HG03565 (cell line): ENCODE measurements at regions not wholly inside any gene's neighbourhood (a gene's known extent, or its start where the extent isn't known, plus 50 kb on each side); places are given as distances from the start of the nearest gene placed in this dataset.
A peak's percentile ranks its signal among the peaks of the same experiment; 100 is the strongest.
"Not testable (repeated sequence)": the region's sequence is repeated elsewhere in the genome, so short reads cannot be mapped to it uniquely, and the experiment has no call there.

Source experiments
- ATAC-seq: cut with Tn5 transposase; IDR thresholded peaks from one replicate; pipeline ENCODE4 v1.9.1; 2021; ENCODE audit warnings: mild to moderate bottlenecking, moderate library complexity; ENCODE audit not compliant: unreplicated experiment

DNA sequence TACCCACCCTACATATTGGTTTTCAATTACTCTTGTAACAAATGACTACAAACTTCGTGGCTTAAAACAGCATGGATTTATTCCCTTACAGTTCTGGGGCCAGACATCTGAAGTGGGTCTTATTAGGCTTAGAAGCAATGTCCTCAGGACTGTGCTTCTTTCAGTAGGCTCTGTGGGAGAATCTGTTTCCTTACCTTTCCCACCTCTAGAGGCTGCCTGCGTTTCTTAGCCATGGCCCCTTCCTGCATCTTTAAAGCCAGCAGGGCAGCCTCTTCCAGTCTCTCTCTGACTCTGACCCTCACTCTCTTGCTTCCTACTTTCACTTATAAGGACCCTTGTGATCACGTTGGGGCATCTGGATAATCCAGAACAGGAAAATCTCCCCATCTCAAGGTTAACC, 252.5 kb upstream of the PGRMC2 start:
- no peak for ATAC-seq

DNA sequence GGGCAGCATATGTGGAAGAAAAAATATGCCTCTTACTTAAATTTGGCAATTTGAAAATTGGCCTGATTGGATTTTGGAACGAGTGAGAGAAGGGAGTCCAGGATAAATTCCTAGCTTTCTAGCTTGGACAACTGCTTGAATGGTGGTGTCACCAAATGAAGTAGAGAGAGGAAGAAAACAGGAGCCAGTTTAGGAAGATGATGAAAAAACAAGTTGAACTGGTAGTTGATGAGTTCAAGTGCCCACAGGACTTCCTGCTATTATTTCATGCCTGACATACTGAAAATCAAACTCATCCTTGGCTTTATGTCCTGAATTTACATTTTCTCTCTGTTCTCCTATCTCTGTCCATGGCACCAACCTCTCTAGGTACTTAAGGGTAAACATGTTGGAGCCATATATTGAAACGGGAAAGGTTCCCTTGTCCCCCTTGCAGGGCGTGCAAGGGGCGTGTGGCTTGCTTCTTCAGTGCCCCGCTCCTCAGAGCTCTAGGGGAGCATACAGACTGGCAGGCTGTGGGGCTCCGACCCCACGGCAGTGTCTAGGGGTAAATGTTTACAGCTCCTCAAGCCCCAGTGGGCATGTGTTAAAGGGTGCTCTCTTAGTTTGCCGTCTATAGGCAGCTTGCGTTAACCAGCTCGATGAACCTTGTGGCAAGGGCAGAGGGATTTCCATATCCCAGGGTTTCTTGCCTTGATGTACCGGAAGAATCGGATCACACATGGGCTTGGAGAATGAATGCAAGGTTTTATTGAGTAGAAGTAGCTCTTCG, 250.7 kb upstream of the PGRMC2 start:
- no peak for ATAC-seq

DNA sequence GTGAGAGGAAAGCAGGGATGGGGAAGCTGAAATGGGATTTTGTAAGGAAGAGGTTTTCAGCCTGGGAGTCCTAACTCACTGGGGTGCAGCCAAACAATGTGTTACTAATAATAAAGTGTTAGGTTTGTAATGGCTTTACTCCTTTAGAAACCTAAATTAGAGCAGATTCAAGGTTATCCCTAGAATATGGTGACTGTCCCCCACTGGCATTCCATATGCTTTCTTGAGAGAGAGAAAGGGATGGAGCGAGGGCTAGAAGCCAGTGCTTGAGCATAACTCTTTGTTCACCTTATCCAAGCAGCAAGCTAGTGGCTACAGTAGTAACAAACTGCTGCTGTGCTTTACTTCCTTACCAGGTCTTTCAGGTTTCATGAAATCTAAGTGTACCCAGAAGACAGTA, 249.1 kb upstream of the PGRMC2 start:
- ATAC-seq, result no peak

DNA sequence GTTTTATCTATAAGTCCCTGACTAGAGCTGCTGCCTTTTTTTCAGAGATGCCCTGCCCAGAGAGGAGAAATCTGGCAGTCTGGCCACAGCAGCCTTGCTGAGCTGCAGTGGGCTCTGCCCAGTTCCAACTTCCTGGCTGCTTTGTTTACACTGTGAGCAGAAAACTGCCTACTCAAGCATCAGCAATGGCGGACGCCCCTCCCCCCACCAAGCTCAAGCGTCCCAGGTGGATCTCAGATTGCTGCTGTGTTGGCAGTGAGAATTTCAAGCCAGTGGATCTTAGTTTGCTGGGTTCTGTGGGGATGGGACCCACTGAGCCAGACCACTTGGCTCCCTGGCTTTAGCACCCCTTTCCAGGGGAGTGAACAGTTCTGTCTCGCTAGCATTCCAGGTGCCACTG, 247.9 kb upstream of the PGRMC2 start:
- not testable (repeated sequence) for ATAC-seq

DNA sequence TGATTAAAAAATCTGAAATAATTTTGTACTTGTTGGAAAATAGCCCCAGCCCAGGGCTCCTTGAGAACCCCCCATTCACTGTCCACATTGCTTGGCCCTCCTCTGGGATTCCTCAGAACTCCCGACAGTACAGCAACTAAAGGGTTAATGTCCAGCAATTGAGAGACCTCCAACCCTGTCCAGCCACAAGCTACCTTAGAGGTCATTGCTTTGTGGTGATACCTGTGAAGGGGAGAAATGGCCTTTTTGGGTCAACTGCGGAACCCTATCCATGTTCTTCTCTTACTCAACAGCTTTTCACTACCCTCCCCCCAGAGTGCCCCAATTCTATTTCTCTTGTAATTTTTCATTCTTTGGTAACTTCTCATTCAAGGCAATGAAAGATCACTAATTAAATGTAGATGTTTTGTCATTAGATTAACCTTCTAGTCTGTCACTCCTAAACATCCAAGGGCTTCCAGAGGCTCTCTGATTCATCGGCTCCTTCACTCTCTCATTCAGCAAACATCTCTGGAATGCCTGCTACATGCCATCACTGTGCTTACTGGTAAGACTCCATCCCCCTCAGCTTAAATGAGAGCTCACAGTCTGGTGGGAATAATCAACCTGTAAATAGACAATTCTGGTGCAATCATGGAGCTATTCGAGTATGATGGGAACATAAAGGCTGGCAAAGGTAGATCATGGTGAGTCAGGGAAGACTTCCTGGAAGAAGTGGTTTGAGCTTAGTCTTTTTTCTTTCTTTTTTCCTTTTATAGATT, 241.4 kb upstream of the PGRMC2 start:
- ATAC-seq, result no peak

DNA sequence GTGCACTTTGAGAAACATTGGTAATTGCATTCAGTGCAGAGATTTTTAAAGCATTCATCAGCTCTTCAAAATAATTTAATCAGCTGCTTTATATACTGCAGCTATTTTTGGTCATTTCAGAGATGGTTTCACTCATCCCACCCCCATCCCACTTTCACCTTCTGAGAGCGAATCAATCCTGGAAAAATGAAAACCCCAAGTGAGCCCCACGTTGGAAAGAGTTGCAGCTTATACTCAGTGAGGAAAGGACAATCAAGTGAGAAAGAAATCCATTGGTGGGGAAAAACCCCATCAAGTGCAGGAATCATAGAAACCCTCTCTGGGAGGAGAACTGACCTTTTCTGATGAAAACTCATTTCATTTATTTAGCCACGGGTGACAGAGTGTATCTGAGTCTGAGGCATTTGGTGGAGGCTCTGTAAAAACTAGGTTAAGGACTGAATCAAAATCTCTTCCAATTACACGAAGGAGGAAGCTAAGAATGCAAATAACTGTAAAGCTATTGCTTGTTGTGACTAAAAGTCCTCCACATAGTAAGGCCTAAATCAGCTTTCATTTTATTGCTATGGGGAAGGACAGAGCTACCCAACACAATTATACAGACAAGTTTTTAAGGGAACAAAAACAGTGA, 240.4 kb upstream of the PGRMC2 start:
- ATAC-seq, result no peak

DNA sequence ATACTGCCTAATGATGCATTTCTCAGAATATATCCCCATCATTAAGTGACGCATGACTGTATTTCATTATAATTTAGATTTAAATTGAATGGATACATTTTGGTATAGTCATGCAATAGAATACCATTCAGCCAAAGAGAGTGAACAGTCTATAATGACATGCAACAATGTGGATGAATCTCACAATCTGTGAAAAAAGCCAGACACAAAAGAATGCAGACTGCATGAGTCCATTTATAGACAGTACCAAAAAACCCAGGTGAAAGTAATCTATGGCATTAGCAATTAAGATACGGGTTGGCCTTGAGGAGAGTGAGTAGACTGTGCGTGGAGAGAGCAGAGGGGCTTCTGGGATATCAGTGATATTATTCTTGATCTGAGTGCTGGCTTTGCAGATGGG, 239.7 kb upstream of the PGRMC2 start:
- no peak for ATAC-seq

DNA sequence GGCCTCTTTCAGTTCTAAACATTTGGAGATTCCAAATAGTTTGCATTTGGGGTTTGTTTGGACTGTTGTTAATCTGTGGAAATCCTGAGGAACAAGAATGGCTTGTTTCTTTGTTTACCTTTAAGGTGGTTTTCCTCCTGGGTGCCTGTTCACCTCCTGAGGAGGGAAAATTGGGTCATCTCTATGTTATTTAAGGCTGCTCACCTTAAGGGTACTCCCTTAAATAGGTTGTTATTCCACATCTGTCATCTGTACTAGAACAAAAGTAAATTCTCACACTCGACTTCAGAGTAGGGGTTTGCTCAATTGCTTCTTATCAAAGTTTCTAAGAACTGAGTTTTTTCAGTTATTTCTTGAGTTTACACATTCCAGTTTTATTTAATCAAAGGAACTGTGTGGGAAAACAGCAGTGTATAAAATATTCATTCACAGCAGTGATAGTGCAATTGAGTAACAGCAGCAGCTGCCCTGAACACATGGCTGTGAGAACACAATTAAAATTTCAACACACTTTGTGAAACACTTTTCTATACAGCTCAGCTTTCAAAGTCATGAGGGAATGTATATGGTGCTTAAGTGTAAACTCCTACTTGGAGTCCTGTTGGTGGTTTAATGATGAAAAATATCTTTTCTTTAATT, 238.5 kb upstream of the PGRMC2 start:
- ATAC-seq, result no peak

DNA sequence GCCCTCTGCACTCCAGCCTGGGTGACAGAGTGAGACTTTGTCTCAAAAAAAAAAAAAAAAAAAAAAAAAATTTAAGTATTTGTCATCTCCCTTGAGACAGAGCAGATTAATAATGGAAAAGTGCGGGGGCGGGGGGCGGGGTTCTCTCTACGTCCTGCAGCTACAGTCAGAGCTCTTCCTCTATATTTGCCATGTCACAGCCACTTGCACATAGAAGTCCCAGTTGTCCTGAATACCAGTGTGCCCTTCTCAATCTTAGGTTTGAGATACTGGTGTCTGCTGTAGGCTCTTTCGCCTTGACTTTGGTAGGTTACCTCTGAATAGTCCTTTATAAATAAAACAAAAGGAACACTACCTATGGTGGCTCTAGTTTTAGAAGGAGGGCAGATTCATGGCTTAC, 237.8 kb upstream of the PGRMC2 start:
- peak; percentile 48 for ATAC-seq

DNA sequence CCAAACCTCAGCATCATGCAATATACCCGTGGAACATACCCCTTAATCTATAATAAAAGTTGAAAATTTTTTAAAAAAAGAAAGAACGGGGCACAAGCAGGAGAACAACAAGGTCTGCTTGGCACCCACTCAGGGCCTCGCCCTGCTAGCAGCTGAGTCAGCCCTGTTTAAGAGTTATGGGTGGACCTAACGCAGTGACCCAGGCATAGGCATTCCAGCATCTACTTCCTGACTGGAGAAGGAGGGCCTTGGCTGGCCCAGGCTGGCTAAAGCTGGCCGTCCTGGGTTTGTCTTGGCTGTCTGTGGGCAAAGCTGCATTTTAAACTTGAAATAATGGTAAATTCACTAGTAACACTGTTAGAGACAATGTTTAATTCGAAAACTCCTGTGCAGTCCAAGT, 236.7 kb upstream of the PGRMC2 start:
- ATAC-seq, result no peak

DNA sequence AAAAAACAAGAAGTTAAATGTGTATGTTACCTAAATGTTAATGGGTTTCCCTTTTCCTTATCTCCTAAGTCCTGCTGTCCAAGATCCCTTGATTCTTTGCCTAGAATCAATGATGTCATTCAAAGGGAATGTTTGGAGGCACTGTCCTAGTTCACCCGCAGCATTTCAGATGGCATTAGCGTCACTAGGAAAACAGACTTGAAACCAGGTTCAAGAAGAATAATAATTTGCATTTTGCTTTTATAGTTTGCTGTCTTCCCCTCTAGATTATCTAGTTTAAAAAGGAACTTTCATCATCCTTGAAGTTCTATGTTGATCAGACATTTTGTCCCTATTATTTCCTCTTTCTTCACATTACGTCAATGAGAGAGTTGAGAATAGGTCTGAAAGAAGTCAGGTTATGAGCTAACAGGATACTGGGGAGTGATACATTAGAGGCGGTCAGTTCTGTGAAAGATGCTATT, 234.1 kb upstream of the PGRMC2 start:
- ATAC-seq, result no peak

DNA sequence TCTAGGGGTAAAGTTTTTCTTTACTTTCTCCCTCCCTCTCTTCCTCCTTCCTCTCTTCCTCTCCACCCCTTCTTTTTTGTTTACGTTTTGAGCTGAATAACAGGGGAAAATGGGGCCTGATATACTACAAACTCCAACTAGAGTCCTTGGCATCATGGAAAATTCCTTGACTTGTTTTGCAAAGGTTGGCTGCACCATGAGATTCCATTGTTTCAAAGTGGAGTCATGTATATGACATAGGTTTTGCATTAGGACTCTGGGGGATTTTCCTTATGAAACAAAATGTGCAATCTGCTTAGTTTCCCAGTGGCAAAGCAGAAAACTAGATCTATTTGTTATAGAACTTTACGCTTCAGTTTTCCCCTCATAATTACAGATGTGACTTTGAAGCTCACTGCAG, 233.5 kb upstream of the PGRMC2 start:
- no peak for ATAC-seq

DNA sequence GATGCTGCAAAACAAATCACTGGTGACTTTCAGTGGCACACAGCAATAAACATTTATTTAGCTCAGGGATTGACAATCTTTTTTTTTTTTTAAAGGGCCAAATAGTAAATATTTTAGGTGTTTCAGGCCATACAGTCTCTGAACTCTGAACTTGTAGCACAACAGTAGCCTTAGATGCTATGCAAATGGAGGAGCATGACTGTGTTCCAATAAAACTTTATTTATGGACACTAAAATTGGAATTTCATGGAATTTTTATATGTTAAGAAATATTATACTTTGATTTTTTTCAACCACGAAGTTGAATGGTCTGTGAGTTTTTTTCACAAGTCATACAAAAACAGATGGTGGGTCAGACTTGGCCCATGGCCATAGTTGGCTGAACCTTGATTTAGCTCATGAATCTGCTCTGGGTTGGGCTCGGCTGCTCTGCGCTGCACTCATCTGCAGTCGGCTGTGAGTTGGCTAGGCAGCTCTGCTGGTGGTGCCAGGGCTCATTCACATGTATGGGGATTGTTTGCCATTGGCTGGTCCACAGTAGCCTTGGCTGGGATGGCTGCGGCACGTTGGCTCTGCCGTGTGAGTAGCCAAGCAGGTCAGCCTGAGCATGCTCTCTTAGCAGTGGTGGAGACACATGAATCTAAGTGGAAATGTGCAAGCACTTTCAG, 231.7 kb upstream of the PGRMC2 start:
- ATAC-seq, result no peak

DNA sequence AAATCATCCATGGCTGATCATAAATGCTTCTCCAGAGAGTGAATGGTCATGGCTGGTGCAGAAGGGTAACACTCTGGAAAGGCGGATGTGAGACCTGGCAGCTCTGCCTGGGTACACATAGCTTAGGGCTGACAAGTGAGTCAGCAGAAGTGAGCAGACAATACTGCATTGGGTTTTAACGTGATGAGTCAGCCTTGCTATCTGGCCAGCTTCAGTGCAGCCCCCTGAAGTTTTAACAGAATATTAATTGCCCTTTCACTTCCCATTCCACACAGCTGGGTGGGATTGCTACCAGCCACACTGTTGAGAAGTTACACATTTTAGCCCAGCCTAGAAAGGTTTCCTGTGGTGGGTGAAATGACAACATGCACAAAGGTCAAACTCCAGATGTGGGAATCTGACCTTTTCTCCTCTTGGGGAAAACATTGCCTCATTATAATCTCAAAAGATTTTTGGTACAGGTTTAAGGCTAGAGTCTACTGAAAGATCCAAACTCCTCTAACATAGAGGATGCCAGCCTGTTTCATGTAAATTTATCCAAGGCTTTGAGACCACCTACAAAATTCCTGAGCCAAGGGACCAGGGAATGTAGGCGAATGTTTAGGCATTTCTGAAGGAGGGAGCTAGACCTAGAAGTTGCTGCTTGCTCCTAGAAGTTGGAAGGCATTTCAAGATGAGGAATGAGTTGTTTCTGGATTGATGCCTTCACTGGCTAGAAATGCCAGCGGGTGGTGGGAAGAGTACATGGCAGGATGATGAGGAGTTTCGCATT, 230.3 kb upstream of the PGRMC2 start:
- ATAC-seq, result peak; percentile 93

DNA sequence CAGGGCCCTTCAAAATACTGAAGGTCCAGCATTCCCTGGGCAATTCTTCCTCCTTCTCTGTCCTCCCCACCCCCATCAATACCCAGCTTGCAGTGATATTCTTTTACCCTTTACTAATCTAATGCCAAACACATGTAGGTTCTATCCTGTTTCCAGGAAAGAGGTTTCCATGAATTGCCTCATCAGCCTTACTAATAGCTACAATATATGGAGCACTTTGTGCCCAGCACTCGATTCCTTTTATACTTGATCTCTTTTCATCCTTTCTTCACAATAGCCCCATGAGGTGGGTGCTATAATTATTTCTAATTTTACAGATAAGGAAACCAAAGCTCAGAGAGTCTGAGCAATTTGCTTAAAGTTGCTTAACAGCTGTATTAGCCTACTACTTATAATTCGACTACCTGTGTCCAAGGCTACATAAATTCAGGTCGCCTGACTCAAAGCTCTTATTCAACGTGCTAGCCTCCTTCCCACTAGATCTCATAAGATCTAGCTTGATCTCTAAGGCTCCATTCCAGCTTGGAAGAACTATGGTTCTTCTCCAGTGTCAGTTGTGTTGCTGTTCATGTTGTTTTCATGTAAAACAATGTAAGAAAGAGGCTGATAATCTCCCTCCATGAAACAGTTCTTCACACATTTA, 229.6 kb upstream of the PGRMC2 start:
- no peak for ATAC-seq

DNA sequence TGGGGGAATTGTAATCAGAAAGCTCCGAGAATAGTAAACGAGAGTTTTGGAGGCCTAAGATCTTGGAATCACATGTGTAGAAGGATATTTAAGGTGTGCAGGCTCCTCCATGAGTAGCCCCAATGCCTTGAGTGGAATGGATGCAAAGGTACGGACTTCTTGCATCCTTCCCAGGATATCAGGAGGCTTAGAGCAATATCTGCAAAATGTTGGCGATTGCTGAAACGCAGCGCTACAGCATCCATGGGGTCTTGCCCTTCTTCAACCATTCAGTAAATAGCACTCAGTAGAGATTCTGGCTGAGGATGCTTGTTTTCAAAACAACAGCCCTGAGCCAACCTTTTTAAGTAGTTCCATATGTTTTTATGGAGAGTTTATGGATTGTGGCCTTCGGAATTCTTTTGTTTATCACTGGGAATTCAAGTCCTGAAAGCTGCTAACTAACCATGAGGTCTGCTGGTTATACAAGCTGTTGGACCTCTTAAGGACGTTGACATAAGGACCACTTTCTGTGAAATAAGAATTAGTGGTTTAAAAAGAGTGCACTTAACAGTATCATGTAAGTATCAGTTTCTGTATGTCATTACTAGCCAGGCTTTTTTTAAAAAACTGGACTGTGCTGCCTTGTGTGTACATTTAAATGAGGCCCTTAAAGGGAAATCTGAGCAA, 228.8 kb upstream of the PGRMC2 start:
- ATAC-seq, result peak; percentile 55

DNA sequence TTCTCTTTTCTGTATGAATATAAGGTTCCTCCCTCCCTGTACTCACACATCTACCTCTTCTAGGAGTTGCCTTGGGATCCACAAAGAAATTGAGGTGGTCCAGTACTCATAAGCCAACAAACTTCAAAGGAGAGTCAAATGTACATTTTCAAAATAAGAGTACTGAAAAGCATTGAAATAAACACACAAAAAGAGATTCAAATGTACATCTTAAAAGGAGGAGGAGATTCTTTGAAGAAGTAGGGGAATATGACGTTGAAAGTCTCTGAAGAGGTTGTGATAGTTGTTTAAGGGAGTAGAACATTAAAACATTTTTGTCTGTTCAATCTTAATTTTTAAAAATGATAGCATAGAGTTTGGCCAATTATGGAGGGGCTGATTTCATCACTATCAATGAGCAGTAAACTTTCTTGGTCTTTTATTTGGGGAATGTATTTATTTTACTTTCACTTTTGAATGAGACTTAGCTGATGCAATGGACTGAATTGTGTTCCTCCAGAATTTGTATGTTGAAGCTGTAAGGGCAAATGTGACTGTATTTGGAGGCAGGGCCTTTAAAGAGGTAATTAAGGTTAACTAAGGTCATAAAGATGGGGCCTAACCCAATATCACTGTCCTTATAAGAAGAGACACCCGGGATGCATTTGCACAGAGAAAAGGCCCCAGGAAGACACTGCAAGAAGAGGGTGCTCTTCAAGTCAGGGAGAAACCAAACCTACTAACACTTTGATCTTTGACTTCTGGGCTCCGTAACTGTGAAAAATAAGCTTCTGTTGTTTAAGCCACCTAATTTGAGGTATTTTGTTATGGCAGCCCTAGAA, 226.3 kb upstream of the PGRMC2 start:
- no peak for ATAC-seq

DNA sequence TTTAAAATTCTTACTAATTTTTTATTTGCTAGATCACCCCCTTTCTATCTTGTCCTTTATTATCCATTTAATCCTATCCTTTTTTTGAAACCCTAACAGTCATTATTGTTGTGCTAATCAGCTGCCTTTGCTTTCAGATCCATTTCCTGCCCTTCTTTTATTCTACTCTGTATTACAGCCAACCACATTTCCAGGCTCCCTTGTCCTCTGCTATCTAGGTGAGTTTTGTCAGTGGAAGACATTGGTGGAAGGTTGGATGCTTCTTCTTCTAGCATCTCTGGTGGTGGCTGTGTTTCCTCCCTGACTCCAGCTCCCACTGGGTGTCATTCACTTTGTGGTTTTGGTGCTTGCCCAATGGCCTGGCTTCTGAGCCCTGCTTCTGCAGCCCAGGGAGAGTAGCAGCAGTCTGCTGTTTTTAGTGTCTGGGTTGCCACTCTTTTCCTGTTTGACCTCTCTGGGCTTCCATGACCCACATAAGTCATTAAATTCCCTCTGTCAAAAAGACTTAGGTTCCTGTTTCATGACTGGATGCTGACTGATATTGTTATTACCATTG, 225.2 kb upstream of the PGRMC2 start:
- ATAC-seq, result no peak
